Ishikawa (cell line): ENCODE measurements at regions not wholly inside any gene's neighbourhood (a gene's known extent, or its start where the extent isn't known, plus 50 kb on each side); places are given as distances from the start of the nearest gene placed in this dataset.

ENCODE experiments used
- CEBPB ChIP-seq: IDR thresholded peaks from 2 replicates; pipeline ENCODE4 v1.6.1; 2012
- CREB1 ChIP-seq: IDR thresholded peaks from 2 replicates; pipeline ENCODE4 v1.6.1; 2012; ENCODE audit warnings: low read depth
- EGR1 ChIP-seq: IDR thresholded peaks from 2 replicates; pipeline ENCODE4 v1.6.1; 2012
- EP300 ChIP-seq: IDR thresholded peaks from 2 replicates; pipeline ENCODE4 v1.6.1; 2012; ENCODE audit warnings: borderline replicate concordance
- FOXM1 ChIP-seq: IDR thresholded peaks from 2 replicates; pipeline ENCODE4 v1.6.1; 2012; ENCODE audit warnings: low read depth, borderline replicate concordance
- NFIC ChIP-seq: IDR thresholded peaks from 2 replicates; pipeline ENCODE4 v1.6.1; 2012
- RAD21 ChIP-seq: IDR thresholded peaks from 2 replicates; pipeline ENCODE4 v1.6.1; 2012; ENCODE audit warnings: low read depth
- TAF1 ChIP-seq: IDR thresholded peaks from 2 replicates; pipeline ENCODE4 v1.6.1; 2012; ENCODE audit warnings: low read depth, mild to moderate bottlenecking
- TCF12 ChIP-seq: IDR thresholded peaks from 2 replicates; pipeline ENCODE4 v1.6.1; 2012; ENCODE audit warnings: low read depth
- TEAD4 ChIP-seq: IDR thresholded peaks from 2 replicates; pipeline ENCODE4 v1.6.1; 2012
- YY1 ChIP-seq: IDR thresholded peaks from 2 replicates; pipeline ENCODE4 v1.6.1; 2012; ENCODE audit warnings: low read depth
- ZBTB7A ChIP-seq: IDR thresholded peaks from 2 replicates; pipeline ENCODE4 v1.6.1; 2012; ENCODE audit warnings: low read depth
- TF ChIP-seq, protein P1 (sequence below): IDR thresholded peaks from 2 replicates; pipeline ENCODE4 v1.6.1; 2012
- TF ChIP-seq, protein P2 (sequence below): IDR thresholded peaks from 2 replicates; pipeline ENCODE4 v1.6.1; 2012; ENCODE audit warnings: low read depth, mild to moderate bottlenecking
- TF ChIP-seq, protein P3 (sequence below): IDR thresholded peaks from 2 replicates; pipeline ENCODE4 v1.6.1; 2012

DNA sequence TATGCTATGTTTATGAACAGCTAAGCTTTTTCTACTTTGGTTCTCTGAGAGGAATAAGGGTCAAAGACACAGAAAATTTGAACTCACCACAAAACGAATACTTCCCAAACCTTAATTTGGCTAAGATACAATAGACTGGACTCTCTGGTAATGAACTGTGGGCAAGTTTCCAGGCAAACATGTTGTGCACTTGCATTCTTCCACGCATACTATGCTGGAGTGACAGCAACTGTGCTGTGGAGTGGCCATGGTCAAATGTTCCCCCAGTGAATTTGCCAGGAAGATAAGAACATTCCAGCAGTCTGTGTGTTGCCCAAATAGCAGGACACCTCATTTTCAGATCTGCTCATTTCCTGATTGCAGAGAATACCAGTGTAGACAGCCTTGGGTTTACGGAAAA is 275.3 kb upstream of the IL12B start:
- TF ChIP-seq CREB1 = no peak
- no peak for TF ChIP-seq RAD21
- TF ChIP-seq, protein P1, sequence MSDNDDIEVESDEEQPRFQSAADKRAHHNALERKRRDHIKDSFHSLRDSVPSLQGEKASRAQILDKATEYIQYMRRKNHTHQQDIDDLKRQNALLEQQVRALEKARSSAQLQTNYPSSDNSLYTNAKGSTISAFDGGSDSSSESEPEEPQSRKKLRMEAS = no peak
- TF ChIP-seq YY1 = no peak
- TF ChIP-seq, protein P2, sequence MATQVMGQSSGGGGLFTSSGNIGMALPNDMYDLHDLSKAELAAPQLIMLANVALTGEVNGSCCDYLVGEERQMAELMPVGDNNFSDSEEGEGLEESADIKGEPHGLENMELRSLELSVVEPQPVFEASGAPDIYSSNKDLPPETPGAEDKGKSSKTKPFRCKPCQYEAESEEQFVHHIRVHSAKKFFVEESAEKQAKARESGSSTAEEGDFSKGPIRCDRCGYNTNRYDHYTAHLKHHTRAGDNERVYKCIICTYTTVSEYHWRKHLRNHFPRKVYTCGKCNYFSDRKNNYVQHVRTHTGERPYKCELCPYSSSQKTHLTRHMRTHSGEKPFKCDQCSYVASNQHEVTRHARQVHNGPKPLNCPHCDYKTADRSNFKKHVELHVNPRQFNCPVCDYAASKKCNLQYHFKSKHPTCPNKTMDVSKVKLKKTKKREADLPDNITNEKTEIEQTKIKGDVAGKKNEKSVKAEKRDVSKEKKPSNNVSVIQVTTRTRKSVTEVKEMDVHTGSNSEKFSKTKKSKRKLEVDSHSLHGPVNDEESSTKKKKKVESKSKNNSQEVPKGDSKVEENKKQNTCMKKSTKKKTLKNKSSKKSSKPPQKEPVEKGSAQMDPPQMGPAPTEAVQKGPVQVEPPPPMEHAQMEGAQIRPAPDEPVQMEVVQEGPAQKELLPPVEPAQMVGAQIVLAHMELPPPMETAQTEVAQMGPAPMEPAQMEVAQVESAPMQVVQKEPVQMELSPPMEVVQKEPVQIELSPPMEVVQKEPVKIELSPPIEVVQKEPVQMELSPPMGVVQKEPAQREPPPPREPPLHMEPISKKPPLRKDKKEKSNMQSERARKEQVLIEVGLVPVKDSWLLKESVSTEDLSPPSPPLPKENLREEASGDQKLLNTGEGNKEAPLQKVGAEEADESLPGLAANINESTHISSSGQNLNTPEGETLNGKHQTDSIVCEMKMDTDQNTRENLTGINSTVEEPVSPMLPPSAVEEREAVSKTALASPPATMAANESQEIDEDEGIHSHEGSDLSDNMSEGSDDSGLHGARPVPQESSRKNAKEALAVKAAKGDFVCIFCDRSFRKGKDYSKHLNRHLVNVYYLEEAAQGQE = no peak

DNA sequence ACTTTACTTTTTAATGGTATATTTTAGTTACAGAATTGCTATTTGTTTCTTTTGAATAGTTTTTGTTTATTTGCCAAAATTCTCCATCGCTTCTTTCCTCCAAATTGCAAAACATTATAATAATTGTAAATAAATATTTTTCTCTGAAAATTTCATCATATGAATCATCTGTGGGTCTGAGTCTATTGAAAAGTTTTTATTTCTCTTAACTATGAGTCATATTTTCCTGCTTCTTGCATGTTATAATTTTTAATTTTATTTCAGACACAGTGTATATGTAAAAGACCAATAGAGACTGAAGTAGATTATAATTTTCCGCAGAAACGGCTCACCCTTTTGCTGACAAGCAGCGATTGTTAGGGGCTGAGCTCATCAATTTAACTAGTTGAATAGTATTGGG is 279.1 kb upstream of the IL12B start:
- TF ChIP-seq TAF1 (no peak), YY1 (no peak), TCF12 (no peak), EGR1 (no peak), NFIC (no peak), ZBTB7A (no peak)
- TF ChIP-seq, protein P2 = no peak
- TF ChIP-seq, protein P1 = no peak

DNA sequence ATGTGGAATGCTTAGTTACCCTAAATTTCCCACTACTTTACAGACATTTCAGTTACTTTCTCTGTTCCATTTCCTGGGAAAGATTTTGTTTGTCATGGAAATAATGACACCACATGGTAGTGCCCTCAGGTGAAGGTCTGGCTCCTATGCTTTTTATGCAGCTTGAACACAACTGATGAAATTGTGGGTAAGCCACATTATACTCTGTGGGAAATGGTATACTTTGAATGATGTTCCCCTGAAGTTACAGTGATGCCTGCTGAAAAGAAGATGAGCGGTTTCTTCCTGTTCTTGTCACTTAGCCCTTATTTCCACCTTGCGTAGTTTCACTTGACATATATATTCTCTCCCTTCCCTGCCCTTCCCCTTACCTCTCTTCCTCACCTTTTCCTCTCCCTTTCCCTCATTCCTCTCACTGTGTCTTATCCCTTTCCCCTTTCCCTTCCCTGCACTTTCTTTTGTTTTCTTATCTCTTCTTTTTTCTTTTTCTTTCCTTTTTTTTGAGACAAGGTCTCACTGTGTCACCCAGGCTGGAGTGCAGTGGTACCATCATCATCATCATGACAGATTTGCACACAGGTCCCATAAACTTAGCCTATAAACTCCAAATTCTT is 280.8 kb upstream of the IL12B start:
- TF ChIP-seq YY1 (no peak), TCF12 (no peak), TAF1 (no peak), FOXM1 (no peak), NFIC (no peak), EP300 (no peak), RAD21 (no peak), CEBPB (no peak), CREB1 (no peak), ZBTB7A (no peak), TEAD4 (no peak), EGR1 (no peak)
- TF ChIP-seq, protein P2 = no peak
- TF ChIP-seq, protein P3, sequence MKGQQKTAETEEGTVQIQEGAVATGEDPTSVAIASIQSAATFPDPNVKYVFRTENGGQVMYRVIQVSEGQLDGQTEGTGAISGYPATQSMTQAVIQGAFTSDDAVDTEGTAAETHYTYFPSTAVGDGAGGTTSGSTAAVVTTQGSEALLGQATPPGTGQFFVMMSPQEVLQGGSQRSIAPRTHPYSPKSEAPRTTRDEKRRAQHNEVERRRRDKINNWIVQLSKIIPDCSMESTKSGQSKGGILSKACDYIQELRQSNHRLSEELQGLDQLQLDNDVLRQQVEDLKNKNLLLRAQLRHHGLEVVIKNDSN = no peak
- TF ChIP-seq, protein P1 = no peak

DNA sequence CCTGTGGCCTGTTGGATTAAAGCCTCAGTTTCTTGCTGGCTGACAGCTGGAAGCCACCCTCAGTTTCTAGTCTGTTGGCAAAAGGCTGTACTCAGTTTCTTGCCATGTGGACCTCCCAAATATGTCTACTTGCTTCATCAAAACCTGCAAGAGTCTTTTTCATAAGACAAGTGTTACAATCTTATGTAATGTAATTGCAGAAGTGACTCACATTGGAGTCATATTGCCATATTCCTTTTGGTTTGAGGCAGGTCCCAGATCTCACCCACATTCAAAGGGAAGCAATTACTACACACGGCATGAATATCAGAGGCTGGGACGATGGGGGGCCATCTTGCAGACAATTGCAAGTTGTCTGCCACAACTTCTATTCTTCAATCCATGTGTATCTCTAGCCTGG is 286.7 kb upstream of the IL12B start:
- TF ChIP-seq, protein P2 = no peak
- TF ChIP-seq TAF1 = no peak
- TF ChIP-seq, protein P1 = no peak
- no peak for TF ChIP-seq RAD21
- TF ChIP-seq EP300 = no peak
- TF ChIP-seq YY1 = no peak
- TF ChIP-seq TCF12 = no peak
- TF ChIP-seq, protein P3 = no peak
